SH-SY5Y (cell line): ENCODE measurements at regions not wholly inside any gene's neighbourhood (a gene's known extent, or its start where the extent isn't known, plus 50 kb on each side); places are given as distances from the start of the nearest gene placed in this dataset.

ENCODE experiments used
- GATA2 ChIP-seq: IDR thresholded peaks from 2 replicates; pipeline ENCODE4 v1.6.1; 2011; ENCODE audit warnings: mild to moderate bottlenecking, low read depth, low read length
- GATA3 ChIP-seq: IDR thresholded peaks from 2 replicates; pipeline ENCODE4 v1.6.1; 2011; ENCODE audit warnings: low read depth, mild to moderate bottlenecking, low read length, moderate library complexity

DNA sequence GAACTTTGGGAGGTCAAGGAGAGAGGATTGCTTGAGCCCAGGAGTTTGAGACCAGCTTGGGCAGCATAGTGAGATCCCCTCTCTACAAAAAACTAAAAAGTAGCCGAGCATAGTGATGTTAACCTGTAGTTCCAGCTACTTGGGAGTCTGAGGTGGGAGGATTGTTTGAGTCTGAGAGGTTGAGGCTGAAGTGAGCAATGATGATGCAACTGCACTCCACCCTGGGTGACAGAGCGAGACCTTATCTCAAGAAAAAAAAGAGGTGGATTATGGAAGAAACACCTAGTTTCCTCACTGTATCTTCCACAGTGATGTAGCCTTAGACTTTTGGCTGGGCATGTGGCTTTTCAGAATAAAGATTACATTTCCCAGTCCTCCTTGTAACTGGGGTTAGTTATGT is 237.2 kb upstream of the SPRED2 start:
- no peak for TF ChIP-seq GATA3
- TF ChIP-seq GATA2, result no peak

GRCh38 chr2:65668744-65669143 is 236.3 kb upstream of the SPRED2 start:
- TF ChIP-seq GATA2 (no peak), GATA3 (no peak)

- TF ChIP-seq GATA3, result no peak
- no peak for TF ChIP-seq GATA2
These were observed 233.8 kb upstream of the SPRED2 start for GRCh38 chr2:65666156-65666725.

GRCh38 chr2:65664931-65665330 is 232.5 kb upstream of the SPRED2 start:
- TF ChIP-seq GATA3 (no peak), GATA2 (no peak)

- no peak for TF ChIP-seq GATA3
- TF ChIP-seq GATA2, result no peak
These were observed 231.5 kb upstream of the SPRED2 start for GRCh38 chr2:65663831-65664407.

DNA sequence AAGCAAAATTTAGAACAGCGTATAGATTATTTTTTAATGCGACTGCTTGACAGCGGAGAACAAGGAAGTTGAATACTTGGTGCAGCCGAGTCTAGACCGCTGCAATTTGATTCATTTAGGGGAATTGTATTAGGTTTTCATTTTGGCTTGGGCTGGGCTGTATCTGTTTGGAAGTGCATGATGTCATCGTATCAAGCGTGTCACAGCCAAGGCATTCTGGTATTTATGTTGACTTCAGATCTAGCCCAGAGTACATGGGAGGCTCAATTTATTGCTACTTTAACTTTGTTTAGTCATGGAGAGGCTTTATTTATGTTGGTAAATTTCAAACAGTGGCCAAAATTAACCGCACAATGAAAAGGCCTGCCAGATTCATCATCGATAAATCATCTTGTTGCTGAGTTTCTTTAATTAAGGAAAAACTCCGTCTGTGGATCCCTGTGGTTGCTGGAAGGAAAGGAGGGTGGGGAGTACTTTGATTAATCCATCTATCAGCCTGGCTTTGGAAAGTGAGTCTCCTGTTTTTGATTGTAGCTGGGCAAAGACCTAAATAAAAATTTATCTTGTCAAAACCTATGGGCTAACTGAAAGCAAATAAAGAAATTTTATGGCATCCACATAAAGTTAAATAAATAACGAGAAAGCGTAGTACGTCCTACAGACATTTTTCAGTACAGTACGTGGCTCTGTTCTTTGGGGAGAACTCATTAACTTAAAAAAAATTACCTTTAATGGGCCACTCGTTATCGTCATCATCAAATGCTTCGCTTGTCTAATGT is 230.4 kb upstream of the SPRED2 start:
- TF ChIP-seq GATA2 (no peak), GATA3 (no peak)

- TF ChIP-seq GATA3 (no peak), GATA2 (no peak)
These were observed 229.7 kb upstream of the SPRED2 start for GRCh38 chr2:65661980-65662653.

- TF ChIP-seq GATA3, result no peak
- TF ChIP-seq GATA2, result no peak
These were observed 227.9 kb upstream of the SPRED2 start for GRCh38 chr2:65660340-65660739.

GRCh38 chr2:65658881-65659280 is 226.5 kb upstream of the SPRED2 start:
- TF ChIP-seq GATA2, result no peak
- no peak for TF ChIP-seq GATA3

GRCh38 chr2:65658266-65658665 is 225.9 kb upstream of the SPRED2 start:
- no peak for TF ChIP-seq GATA2
- TF ChIP-seq GATA3, result no peak

GRCh38 chr2:65656160-65656718 is 223.8 kb upstream of the SPRED2 start:
- TF ChIP-seq GATA2 (no peak), GATA3 (no peak)

DNA sequence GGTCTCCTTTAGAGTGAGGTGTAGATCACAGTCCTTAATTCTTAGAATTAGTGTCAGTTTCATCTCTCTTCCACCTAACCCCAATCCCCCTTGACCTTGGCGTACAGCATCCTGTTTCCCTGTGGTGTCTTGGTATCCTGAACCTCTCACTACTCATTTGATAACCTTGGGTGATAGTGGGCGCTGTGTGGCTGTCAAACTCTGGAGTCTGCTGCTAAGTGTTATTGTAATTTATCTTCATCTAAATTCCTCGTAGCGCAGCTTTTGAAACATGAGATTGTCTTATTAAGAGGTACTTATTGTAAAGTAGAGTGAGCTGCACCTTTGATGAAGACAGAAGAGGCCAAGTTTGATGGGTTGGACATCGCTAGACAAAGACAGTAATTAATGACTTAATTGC is 222.6 kb upstream of the SPRED2 start:
- no peak for TF ChIP-seq GATA3
- TF ChIP-seq GATA2, result no peak

- TF ChIP-seq GATA2 (no peak), GATA3 (no peak)
These were observed 222.1 kb upstream of the SPRED2 start for GRCh38 chr2:65654496-65654895.

DNA sequence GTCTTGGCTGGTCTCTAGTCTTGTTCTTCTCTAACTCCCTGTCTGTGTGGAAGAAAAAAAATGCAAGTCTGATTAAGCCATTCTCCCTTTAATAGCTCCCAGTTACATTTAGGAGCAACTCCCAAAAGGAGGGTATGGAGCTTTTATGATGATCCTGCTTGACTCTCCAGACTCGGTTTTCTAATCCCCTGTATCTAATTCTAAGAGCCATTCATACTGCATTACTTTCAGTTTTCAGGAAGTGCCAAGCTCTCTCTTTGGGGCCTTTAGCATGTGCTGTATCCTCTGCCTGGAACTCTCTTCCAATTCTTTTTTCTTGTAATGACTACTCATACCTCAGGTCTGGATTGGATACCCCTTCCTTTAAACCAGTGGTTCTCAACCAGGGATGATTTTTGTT is 219.7 kb upstream of the SPRED2 start:
- TF ChIP-seq GATA2 (no peak), GATA3 (no peak)
